Esophagus squamous epithelium (tissue), 5 donors: ENCODE measurements at regions not wholly inside any gene's neighbourhood (a gene's known extent, or its start where the extent isn't known, plus 50 kb on each side); places are given as distances from the start of the nearest gene placed in this dataset.

ENCODE experiments used
- DNase-seq: peaks from one replicate; lab custom pipeline; 2025; lab: John Stamatoyannopoulos, UW
- H3K27ac ChIP-seq, 4 donors: fragments of 200-600 bp; sonication (generic); one replicate each; pipeline ENCODE4 v1.5.1; 2016 to 2019; ENCODE audit warnings: mild to moderate bottlenecking in 1 of 4
- H3K27me3 ChIP-seq, 4 donors: fragments of 200-600 bp; sonication (generic); 1 replicate in 3 of 4; 2 replicates in 1 of 4; pipeline versions ENCODE4 v1.5.1 to v1.6.0; 2017 to 2021; ENCODE audit warnings: antibody characterized with exemption in 1 of 4
- H3K36me3 ChIP-seq, 3 donors: fragments of 200-600 bp; sonication (generic); one replicate each; pipeline ENCODE4 v1.5.1; 2016 to 2019
- H3K4me1 ChIP-seq, 3 donors: fragments of 200-600 bp; sonication (generic); one replicate each; pipeline ENCODE4 v1.5.1; 2017 to 2019
- H3K4me3 ChIP-seq, 4 donors: fragments of 200-600 bp; sonication (generic); 1 replicate in 3 of 4; 2 replicates in 1 of 4; pipeline ENCODE4 v1.5.1; 2016 to 2019; ENCODE audit warnings: mild to moderate bottlenecking in 2 of 4, moderate library complexity in 1 of 4
- H3K9me3 ChIP-seq, 3 donors: fragments of 200-600 bp; sonication (generic); one replicate each; pipeline ENCODE4 v1.5.1; 2016 to 2019
- POLR2A ChIP-seq, 4 donors: fragments of 450-650 bp; IDR thresholded peaks; one replicate each; pipeline ENCODE4 v1.6.1; 2017; ENCODE audit warnings: antibody characterized with exemption in 4 of 4, mild to moderate bottlenecking in 4 of 4, moderate library complexity in 3 of 4
- WGBS, 2 donors: methylation state at CpG; one replicate each; pipeline ENCODE4 v1.1.5; 2018; 5-methylcytosine and 5-hydroxymethylcytosine counted together
- intact Hi-C: fragments of 100-400 bp; cut with DNase I; formaldehyde crosslinking; loops from one replicate; pipeline ENCODE4 v1.15.0; 2022
- TF ChIP-seq, protein P1 (sequence below), 6 experiments: fragments of 450-650 bp in 4 of 6; fragments of 200-600 bp in 2 of 6; sonication (generic) in 2 of 6; IDR thresholded peaks; one replicate each; pipeline ENCODE4 v1.5.1; 2016 to 2019; ENCODE audit warnings: antibody characterized with exemption in 6 of 6, mild to moderate bottlenecking in 4 of 6, moderate library complexity in 4 of 6
- donor health status: DM: yes; HTN: yes; CAD: no.

DNA sequence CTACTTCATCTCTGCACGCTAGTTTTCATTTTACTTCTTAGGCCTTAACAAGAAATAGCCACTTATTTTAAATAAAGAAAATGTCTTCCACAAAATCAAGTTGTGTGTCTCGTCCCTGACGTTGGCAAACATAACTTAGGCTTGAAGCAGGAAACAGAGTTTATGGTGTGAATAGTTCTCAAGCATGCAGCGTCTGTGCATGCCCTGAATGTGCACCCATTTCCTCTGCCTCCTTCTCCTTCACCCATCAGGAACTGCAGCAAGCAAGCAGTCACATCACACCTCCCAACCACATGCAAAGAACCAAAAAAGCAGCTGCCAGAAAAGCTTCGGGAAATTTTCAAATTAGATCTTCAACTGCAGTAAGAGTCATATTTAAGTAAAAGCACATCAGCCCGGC, 424.0 kb upstream of the IRX4 start:
- intact Hi-C loops = no loop called here
- Histone ChIP-seq H3K9me3 (no peaks in the 10 kb centered on the region), H3K4me1 (no peaks in the 10 kb centered on the region), H3K27me3 (no peaks in the 10 kb centered on the region), H3K27ac (no peak overlapping the region), H3K36me3 (no peaks in the 10 kb centered on the region), H3K4me3 (no peak overlapping the region)
- no peak for DNase-seq
- 68 to 81% methylated on average over 6 of the region's 6 CpGs for WGBS, 2 donors
- TF ChIP-seq, protein P1, sequence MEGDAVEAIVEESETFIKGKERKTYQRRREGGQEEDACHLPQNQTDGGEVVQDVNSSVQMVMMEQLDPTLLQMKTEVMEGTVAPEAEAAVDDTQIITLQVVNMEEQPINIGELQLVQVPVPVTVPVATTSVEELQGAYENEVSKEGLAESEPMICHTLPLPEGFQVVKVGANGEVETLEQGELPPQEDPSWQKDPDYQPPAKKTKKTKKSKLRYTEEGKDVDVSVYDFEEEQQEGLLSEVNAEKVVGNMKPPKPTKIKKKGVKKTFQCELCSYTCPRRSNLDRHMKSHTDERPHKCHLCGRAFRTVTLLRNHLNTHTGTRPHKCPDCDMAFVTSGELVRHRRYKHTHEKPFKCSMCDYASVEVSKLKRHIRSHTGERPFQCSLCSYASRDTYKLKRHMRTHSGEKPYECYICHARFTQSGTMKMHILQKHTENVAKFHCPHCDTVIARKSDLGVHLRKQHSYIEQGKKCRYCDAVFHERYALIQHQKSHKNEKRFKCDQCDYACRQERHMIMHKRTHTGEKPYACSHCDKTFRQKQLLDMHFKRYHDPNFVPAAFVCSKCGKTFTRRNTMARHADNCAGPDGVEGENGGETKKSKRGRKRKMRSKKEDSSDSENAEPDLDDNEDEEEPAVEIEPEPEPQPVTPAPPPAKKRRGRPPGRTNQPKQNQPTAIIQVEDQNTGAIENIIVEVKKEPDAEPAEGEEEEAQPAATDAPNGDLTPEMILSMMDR (IDR thresholded peaks at IDR 0.05) = no peak
- TF ChIP-seq POLR2A (IDR thresholded peaks at IDR 0.05) = no peak

DNA sequence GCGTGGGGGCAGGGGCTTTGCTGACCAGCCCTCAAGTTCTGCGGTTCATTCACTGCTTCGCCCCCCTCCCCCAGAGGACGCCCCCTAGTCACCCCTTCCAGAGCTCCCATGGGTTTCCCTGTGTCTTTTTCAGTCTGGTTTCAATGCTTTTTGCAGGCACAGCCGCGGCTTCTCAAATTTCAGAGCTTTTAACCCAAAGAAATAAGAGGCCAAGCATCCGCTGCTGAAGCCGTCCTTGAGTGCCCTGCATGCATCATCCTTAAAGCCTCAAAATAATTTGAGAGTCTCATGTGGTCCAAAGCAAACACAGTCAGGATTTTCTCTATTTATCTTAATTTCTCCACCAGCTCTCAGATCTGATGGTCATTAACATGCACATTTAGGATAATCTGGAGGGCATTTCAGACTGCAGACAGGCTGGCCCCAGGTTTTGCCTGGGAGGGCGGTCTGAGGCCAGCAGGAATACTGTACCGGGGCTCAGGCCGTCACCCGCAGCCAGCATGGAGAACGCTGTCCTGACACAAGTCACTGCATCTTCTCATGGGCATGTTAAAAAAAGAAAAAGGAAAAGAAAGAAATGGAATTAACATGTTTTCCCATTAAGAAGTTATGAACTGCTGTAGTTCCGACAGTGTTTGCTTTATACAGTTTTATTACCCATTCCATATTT, 420.8 kb upstream of the IRX4 start:
- DNase-seq = no peak
- H3K4me3 ChIP-seq = no peak overlapping the region
- intact Hi-C loops = no loop called here

DNA sequence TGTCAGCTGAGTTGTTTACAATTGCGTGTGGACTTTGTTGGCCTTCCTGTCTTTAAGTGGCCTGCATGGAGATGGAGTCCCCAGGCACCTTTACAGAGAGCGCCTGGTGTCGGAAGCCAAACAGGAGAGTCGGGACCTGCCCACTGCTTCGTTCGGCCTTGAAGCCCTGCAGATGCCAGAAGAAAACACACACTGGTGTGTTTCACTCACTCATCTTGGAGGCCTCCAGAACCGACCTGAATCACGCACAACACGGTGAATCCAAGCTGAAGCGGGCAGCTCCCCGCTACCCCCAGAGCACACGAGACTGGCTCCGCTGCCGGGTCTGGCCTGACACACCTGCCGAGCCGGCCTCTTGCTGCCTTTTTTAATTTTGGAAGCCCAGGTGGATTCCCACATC, 419.4 kb upstream of the IRX4 start:
- intact Hi-C loops = no loop called here

More for the DNA sequence above, 420.8 kb upstream of the IRX4 start:
- Histone ChIP-seq H3K36me3 (no peaks in the 10 kb centered on the region), H3K27me3 (peaks cover 0 to 5% (median 0%) of the 10 kb centered on the region in 4 donors), H3K4me1 (no peaks in the 10 kb centered on the region), H3K27ac (no peak overlapping the region), H3K9me3 (no peaks in the 10 kb centered on the region)
- TF ChIP-seq POLR2A (IDR thresholded peaks at IDR 0.05) = no peak
- WGBS, 2 donors = 61 to 62% methylated on average over 14 of the region's 14 CpGs

DNA sequence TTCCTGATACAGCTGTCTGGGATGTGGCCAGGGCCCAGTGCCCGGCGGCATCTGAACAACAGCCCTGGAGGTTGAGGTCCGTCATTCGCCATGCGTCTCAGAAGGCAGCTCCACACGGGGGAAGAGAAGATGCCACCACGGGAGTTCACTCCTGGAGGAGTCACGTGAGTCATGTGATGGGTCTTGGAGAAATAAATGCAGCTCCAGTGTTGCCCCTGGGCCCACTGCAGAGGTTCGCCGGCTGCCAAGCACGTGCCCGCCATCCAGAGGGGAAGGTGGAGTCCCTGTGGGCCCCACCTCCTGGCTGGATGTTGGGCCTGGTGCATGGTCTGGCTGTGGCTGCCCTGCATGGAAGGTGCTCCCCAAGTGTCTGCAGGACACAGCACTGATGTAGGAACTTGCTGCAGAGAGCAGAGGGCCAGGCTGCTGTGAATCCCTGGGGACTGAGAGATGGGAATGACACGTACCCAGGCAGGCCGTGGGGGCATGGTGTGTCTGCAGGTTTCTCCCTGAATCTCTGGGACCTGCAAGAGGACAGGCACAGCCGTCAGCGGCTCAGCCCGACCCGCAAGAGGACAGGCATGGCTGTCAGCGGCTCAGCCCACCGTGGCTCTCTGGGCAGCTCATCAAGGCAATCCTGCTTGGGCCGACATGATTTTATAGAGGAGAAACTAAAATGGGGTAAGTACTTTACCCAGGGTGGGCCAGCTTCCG, 418.3 kb upstream of the IRX4 start:
- intact Hi-C loops = no loop called here
- no peak for DNase-seq
- WGBS, 2 donors = 83 to 88% methylated on average over 1 to 11 of the region's 22 CpGs

More for the DNA sequence above, 419.4 kb upstream of the IRX4 start:
- H3K27me3 ChIP-seq = peaks cover 0 to 5% (median 0%) of the 10 kb centered on the region in 4 donors
- no peak overlapping the region for H3K27ac ChIP-seq
- 86 to 89% methylated on average over 11 to 16 of the region's 16 CpGs for WGBS, 2 donors
- H3K36me3 ChIP-seq = no peaks in the 10 kb centered on the region
- H3K4me1 ChIP-seq = no peaks in the 10 kb centered on the region
- no peak overlapping the region for H3K4me3 ChIP-seq
- TF ChIP-seq, protein P1 (IDR thresholded peaks at IDR 0.05) = no peak
- no peak for TF ChIP-seq POLR2A (IDR thresholded peaks at IDR 0.05)
- DNase-seq = no peak
- no peaks in the 10 kb centered on the region for H3K9me3 ChIP-seq

DNA sequence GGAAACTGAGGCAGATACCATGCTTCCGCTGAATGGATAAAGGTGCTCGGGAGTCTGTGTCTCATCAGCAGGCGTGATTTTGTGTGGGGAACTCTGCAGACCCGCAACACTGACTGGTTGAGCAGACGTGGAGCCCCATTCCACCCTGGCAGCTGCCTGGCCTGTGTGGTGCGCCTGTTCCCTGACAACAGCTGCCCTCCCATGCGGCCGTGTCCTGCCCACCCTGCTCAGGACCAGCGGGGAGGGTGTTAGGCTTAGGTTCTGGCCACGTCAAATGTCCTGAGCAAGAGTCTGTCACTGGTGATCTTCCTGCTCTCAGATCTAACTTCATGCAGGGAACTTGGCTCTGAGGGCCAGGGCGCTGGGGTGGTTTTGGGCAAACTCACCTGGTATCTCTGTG, 417.7 kb upstream of the IRX4 start:
- WGBS, 2 donors = 88 to 97% methylated on average over 6 of the region's 11 CpGs
- no peaks in the 10 kb centered on the region for H3K4me1 ChIP-seq
- TF ChIP-seq, protein P1 (IDR thresholded peaks at IDR 0.05) = no peak
- no peak for TF ChIP-seq POLR2A (IDR thresholded peaks at IDR 0.05)
- no peaks in the 10 kb centered on the region for H3K9me3 ChIP-seq
- no peak overlapping the region for H3K4me3 ChIP-seq
- DNase-seq = no peak
- intact Hi-C loops = no loop called here
- peaks cover 0 to 5% (median 0%) of the 10 kb centered on the region in 4 donors for H3K27me3 ChIP-seq
- H3K36me3 ChIP-seq = no peaks in the 10 kb centered on the region
- no peak overlapping the region for H3K27ac ChIP-seq

More for the DNA sequence above, 418.3 kb upstream of the IRX4 start:
- Histone ChIP-seq H3K4me3 (no peak overlapping the region), H3K4me1 (no peaks in the 10 kb centered on the region), H3K36me3 (no peaks in the 10 kb centered on the region), H3K27ac (no peak overlapping the region), H3K27me3 (peaks cover 0 to 5% (median 0%) of the 10 kb centered on the region in 4 donors), H3K9me3 (no peaks in the 10 kb centered on the region)
- TF ChIP-seq, protein P1 (IDR thresholded peaks at IDR 0.05) = no peak
- TF ChIP-seq POLR2A (IDR thresholded peaks at IDR 0.05) = no peak
